Progenitor cell of endocrine pancreas (in vitro differentiated cells): ENCODE measurements at regions not wholly inside any gene's neighbourhood (a gene's known extent, or its start where the extent isn't known, plus 50 kb on each side); places are given as distances from the start of the nearest gene placed in this dataset.

Source experiments
- DNase-seq: peaks from one replicate; pipeline ENCODE4 v3.0.0; 2021; ENCODE audit warnings: low spot score; ENCODE audit not compliant: unreplicated experiment
- H3K27ac Mint-ChIP-seq: 2 replicates; pipeline ENCODE4 v1.8.0; 2021; ENCODE audit warnings: mild to moderate bottlenecking, moderate library complexity, mixed read lengths
- H3K27me3 Mint-ChIP-seq: 2 replicates; pipeline ENCODE4 v1.8.0; 2021; ENCODE audit warnings: mixed read lengths
- H3K36me3 Mint-ChIP-seq: 2 replicates; pipeline ENCODE4 v1.8.0; 2022; ENCODE audit warnings: mixed read lengths; ENCODE audit not compliant: insufficient read depth
- H3K4me1 Mint-ChIP-seq: 2 replicates; pipeline ENCODE4 v1.8.0; 2021; ENCODE audit warnings: low read depth, mixed read lengths
- H3K4me3 Mint-ChIP-seq: 2 replicates; pipeline ENCODE4 v1.8.0; 2021; ENCODE audit warnings: low read depth, mild to moderate bottlenecking, moderate library complexity, mixed read lengths
- H3K9me3 Mint-ChIP-seq: 2 replicates; pipeline ENCODE4 v1.8.0; 2021; ENCODE audit warnings: low read depth, mixed read lengths
- TF ChIP-seq, protein P1 (sequence below): fragments of 200-600 bp; sonication (generic); IDR thresholded peaks from one replicate; pipeline ENCODE4 v1.5.0; 2021; ENCODE audit warnings: antibody characterized with exemption, mild to moderate bottlenecking; ENCODE audit not compliant: unreplicated experiment

DNA sequence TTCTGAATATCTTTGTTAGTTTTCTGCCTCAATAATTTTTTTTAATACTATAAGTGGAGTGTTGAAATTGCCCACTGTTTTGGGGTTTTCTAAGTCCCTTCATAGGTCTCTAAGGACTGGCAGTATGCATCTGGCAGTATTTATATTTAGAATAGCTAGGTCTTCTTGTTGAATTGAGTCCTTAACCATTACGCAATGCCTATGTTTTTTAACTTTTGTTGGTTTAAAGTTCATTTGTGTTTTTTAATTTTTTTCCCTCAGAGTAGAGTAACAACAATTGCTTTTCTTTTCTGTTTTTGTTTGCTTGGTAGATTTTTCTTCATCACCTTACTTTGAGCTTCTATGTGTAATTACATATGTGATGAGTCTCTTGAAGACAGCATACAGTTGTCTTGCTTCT is 375.9 kb upstream of the EYS start:
- Mint-ChIP-seq H3K36me3 (no peaks in the 10 kb centered on the region), H3K9me3 (peaks cover 36% of the 10 kb centered on the region), H3K27me3 (no peaks in the 10 kb centered on the region), H3K4me3 (no peak overlapping the region), H3K4me1 (no peaks in the 10 kb centered on the region), H3K27ac (no peak overlapping the region)
- DNase-seq, result no peak
- TF ChIP-seq, protein P1, sequence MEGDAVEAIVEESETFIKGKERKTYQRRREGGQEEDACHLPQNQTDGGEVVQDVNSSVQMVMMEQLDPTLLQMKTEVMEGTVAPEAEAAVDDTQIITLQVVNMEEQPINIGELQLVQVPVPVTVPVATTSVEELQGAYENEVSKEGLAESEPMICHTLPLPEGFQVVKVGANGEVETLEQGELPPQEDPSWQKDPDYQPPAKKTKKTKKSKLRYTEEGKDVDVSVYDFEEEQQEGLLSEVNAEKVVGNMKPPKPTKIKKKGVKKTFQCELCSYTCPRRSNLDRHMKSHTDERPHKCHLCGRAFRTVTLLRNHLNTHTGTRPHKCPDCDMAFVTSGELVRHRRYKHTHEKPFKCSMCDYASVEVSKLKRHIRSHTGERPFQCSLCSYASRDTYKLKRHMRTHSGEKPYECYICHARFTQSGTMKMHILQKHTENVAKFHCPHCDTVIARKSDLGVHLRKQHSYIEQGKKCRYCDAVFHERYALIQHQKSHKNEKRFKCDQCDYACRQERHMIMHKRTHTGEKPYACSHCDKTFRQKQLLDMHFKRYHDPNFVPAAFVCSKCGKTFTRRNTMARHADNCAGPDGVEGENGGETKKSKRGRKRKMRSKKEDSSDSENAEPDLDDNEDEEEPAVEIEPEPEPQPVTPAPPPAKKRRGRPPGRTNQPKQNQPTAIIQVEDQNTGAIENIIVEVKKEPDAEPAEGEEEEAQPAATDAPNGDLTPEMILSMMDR, result no peak

DNA sequence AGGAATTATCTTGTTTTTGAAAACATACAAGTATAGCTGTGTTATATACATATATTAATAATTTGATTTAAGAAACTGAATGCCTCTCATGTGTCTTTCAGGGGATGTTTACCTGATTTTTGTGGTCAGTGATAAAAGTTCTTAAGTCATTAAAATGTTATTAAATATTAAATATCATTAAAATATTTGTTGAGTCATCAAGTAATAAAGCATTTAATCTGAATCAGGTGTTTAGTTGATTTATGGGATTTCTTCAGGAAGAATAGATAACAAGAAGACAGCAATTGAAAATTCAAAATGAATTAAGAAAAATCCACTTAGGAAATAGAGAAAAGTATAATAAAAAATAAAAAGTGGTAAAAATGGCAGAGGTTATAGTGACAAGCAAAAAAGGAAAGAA is 361.9 kb upstream of the EYS start:
- H3K27me3 Mint-ChIP-seq, result no peaks in the 10 kb centered on the region
- H3K36me3 Mint-ChIP-seq, result peaks cover 4% of the 10 kb centered on the region
- H3K9me3 Mint-ChIP-seq, result peaks cover 25% of the 10 kb centered on the region
- no peak for DNase-seq
- peaks cover 14% of the 10 kb centered on the region for H3K4me1 Mint-ChIP-seq
- no peak overlapping the region for H3K4me3 Mint-ChIP-seq
- no peak overlapping the region for H3K27ac Mint-ChIP-seq
- TF ChIP-seq, protein P1, result no peak

DNA sequence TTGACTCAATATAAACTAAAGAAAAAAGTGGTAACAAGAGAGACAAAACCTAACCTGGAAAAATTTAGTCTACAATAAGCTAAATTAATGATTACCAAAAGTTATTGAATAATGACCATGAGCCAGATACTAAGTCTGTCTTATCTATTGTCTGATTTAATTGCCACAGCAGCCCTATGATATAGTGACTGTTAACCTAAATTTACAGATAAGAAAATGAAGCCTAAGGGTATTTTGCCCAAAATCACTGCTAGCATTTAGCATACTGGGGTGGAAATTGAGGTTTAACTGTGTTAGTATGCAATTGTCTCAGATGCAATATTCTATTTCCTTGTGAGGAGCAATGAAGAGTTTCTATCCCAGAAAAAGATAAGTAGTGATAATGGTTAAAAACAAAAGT is 361.0 kb upstream of the EYS start:
- H3K4me1 Mint-ChIP-seq, result peaks cover 14% of the 10 kb centered on the region
- H3K4me3 Mint-ChIP-seq, result no peak overlapping the region
- peaks cover 4% of the 10 kb centered on the region for H3K36me3 Mint-ChIP-seq

DNA sequence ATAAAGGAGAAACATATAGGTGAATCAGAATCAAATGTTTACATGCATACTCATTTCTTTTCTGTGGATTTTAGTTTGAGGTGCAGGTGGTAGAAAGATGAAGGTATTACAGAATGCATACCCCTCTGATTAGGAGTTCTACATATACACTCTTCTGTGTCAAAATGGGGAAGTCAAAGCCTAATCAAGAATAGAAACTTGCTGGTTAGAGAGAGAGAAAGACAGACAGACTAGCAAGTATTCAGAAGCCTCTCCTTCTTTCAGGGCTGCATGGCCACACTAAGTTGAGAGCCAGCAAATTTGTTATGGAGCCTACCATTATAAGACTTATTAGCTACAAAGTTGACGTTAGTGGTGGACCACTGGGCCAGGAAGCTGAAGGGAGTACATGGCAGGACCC is 358.3 kb upstream of the EYS start:
- H3K27ac Mint-ChIP-seq, result no peak overlapping the region
- no peaks in the 10 kb centered on the region for H3K27me3 Mint-ChIP-seq
- DNase-seq, result no peak
- H3K4me3 Mint-ChIP-seq, result no peak overlapping the region
- peaks cover 8% of the 10 kb centered on the region for H3K36me3 Mint-ChIP-seq
- H3K9me3 Mint-ChIP-seq, result peaks cover 26% of the 10 kb centered on the region
- TF ChIP-seq, protein P1, result no peak
- peaks cover 14% of the 10 kb centered on the region for H3K4me1 Mint-ChIP-seq

More for the DNA sequence above, 361.0 kb upstream of the EYS start:
- TF ChIP-seq, protein P1, result no peak
- DNase-seq, result no peak
- peaks cover 22% of the 10 kb centered on the region for H3K9me3 Mint-ChIP-seq
- H3K27me3 Mint-ChIP-seq, result no peaks in the 10 kb centered on the region
- H3K27ac Mint-ChIP-seq, result peak overlapping the region; percentile 91

DNA sequence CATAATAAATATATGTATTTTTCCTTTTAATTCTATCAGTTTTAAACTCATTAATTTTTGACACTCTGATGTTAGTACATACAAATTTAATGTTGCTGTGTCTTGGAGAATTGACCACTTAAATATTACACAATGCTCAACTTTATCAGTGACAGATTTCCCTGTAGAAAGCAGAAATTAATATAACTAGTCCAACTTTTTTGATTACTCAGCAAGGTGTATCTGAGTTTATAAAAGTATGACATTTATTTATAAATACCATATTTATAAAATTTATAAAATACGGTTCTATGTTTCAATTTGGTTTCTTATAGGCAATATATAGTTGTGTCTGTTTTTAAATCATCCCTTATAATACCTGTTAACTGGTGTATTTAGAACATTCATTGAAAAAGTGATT is 350.0 kb upstream of the EYS start:
- no peak overlapping the region for H3K27ac Mint-ChIP-seq
- TF ChIP-seq, protein P1, result no peak
- no peaks in the 10 kb centered on the region for H3K9me3 Mint-ChIP-seq
- no peaks in the 10 kb centered on the region for H3K36me3 Mint-ChIP-seq
- H3K4me1 Mint-ChIP-seq, result peaks cover 11% of the 10 kb centered on the region
- no peak for DNase-seq
- no peak overlapping the region for H3K4me3 Mint-ChIP-seq
- H3K27me3 Mint-ChIP-seq, result no peaks in the 10 kb centered on the region
